PFSK-1 (cell line): ENCODE measurements at regions not wholly inside any gene's neighbourhood (a gene's known extent, or its start where the extent isn't known, plus 50 kb on each side); places are given as distances from the start of the nearest gene placed in this dataset.

Source experiments
- FOXP2 ChIP-seq: optimal IDR thresholded peaks from 2 replicates; pipeline ENCODE3; 2011; ENCODE audit warnings: borderline replicate concordance, control low read depth, inconsistent platforms; ENCODE audit not compliant: insufficient read depth; ENCODE audit errors: extremely low read length, extremely low read depth
- POLR2AphosphoS5 ChIP-seq: IDR thresholded peaks from 2 replicates; pipeline ENCODE4 v1.6.1; 2012; ENCODE audit warnings: low read depth, mild to moderate bottlenecking, control low read depth, low read length, moderate library complexity
- SIN3A ChIP-seq: IDR thresholded peaks from 2 replicates; pipeline ENCODE4 v1.6.1; 2012; ENCODE audit warnings: mild to moderate bottlenecking, low read length, moderate library complexity, borderline replicate concordance; ENCODE audit not compliant: insufficient read depth
- TAF1 ChIP-seq: IDR thresholded peaks from 2 replicates; pipeline ENCODE4 v1.6.1; 2012; ENCODE audit warnings: low read length, control low read depth, borderline replicate concordance; ENCODE audit not compliant: insufficient read depth
- TF ChIP-seq, protein P1 (sequence below), 2 experiments: IDR thresholded peaks; 2 replicates each; pipeline versions ENCODE4 v1.6.1 to v1.8.0; 2011 to 2012; ENCODE audit warnings: low read depth in 2 of 2, low read length in 2 of 2, control low read depth in 1 of 2, inconsistent platforms in 1 of 2, mild to moderate bottlenecking in 1 of 2, moderate library complexity in 1 of 2; ENCODE audit not compliant: insufficient read depth in 1 of 2

DNA sequence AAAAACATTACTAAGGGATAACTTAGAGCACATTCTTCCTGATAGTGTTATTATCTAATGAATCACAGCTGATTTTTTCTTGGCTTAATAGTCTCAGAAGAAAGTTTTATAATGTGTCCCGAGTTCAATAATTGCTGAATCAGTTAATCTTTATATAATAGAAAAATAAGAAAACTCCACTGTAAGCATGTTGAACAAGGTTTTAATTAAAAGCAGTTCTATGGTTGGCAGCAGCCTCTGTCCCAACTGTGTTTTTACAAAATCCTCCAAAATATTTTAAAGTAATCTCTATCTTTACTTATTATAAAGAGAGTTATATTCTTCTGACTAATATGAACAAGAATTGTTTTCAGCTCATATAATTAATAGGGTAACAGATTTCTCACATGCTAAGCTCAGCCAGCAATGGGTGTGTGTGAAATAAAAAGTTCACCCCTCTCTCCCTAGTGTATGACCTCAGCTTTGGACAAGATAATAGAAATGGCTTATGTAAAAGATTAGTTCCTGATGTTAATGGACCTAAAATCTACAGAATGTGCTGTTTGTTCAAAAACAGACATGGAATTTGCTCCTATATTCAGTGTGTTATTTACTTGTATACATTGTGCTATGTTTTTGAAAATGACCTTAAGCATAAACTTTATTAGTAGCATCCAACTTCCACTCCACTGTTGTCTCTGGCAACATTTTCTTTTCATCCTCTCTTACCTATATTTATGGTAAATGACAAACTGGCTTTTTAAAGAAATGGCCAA is 67.1 kb upstream of the DCN start:
- TF ChIP-seq POLR2AphosphoS5 = no peak
- no peak for TF ChIP-seq FOXP2
- no peak for TF ChIP-seq TAF1
- TF ChIP-seq, protein P1, sequence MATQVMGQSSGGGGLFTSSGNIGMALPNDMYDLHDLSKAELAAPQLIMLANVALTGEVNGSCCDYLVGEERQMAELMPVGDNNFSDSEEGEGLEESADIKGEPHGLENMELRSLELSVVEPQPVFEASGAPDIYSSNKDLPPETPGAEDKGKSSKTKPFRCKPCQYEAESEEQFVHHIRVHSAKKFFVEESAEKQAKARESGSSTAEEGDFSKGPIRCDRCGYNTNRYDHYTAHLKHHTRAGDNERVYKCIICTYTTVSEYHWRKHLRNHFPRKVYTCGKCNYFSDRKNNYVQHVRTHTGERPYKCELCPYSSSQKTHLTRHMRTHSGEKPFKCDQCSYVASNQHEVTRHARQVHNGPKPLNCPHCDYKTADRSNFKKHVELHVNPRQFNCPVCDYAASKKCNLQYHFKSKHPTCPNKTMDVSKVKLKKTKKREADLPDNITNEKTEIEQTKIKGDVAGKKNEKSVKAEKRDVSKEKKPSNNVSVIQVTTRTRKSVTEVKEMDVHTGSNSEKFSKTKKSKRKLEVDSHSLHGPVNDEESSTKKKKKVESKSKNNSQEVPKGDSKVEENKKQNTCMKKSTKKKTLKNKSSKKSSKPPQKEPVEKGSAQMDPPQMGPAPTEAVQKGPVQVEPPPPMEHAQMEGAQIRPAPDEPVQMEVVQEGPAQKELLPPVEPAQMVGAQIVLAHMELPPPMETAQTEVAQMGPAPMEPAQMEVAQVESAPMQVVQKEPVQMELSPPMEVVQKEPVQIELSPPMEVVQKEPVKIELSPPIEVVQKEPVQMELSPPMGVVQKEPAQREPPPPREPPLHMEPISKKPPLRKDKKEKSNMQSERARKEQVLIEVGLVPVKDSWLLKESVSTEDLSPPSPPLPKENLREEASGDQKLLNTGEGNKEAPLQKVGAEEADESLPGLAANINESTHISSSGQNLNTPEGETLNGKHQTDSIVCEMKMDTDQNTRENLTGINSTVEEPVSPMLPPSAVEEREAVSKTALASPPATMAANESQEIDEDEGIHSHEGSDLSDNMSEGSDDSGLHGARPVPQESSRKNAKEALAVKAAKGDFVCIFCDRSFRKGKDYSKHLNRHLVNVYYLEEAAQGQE (IDR thresholded peaks at IDR 0.05; ENCODE audit: insufficient read depth in 1 of 2, low read depth in 2 of 2, low read length in 2 of 2) = no peak
- no peak for TF ChIP-seq SIN3A

- TF ChIP-seq FOXP2 (no peak), SIN3A (no peak), TAF1 (no peak), POLR2AphosphoS5 (no peak)
- TF ChIP-seq, protein P1 (IDR thresholded peaks at IDR 0.05; ENCODE audit: insufficient read depth in 1 of 2, low read depth in 2 of 2, low read length in 2 of 2) = no peak
Observed at GRCh38 chr12:91249054-91249453, 66.4 kb upstream of the DCN start.

DNA sequence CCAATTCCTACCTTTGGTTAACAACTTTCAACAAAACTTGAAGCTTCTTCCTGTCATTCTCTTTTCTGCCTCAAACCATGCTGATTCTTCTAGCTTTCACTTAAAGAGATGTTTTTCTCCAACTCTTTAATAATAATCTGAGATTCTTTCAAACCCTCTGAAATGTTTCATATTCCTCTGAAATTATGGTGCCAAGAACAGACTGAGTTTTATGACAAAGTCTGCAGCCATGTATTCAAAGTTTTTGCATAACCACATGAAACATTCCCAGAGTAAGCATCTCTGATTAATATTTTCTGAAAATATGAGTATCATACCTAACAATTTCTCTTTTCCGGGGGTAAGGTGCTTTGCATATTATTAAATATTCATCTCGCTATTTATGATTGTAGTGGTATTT is 59.1 kb upstream of the DCN start:
- TF ChIP-seq TAF1 = no peak

DNA sequence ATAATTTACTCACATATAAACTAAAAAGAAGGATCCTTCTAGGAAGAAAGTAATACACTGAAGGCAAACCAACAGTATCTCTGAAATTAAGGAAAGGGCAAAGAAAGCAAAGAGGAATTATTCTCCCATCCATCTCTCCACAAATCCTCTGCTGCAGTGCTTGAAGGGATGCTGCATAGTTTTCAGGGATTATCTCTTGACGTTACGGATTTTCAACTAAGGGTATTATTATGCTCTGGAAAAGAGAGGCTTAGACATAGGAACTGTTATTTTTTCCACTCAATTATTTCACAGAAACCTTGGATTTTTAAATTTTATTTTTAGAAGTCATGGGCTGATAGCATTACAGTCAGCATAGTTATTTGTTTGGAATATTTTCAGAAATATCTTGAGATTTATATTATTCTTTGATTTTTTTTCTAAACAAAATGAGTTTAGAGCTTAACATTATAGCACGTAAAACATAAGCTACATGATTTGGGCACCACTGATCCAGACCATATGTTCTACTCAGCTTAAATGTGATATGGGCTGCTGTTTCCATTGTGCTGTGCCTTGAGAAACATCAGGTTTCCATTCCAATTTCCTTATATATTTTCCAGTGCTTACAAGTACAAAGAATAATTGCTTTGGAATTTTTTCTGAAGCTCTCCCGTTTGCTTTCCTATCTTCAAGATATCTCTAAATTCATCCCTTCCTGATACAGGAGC is 57.9 kb upstream of the DCN start:
- TF ChIP-seq POLR2AphosphoS5 (no peak), SIN3A (no peak), FOXP2 (no peak), TAF1 (no peak)
- TF ChIP-seq, protein P1 (IDR thresholded peaks at IDR 0.05; ENCODE audit: insufficient read depth in 1 of 2, low read depth in 2 of 2, low read length in 2 of 2) = no peak

GRCh38 chr12:91239481-91239880 is 56.9 kb upstream of the DCN start:
- TF ChIP-seq POLR2AphosphoS5 = no peak
- TF ChIP-seq, protein P1 (IDR thresholded peaks at IDR 0.05; ENCODE audit: insufficient read depth in 1 of 2, low read depth in 2 of 2, low read length in 2 of 2) = no peak
- no peak for TF ChIP-seq FOXP2
- no peak for TF ChIP-seq SIN3A
- no peak for TF ChIP-seq TAF1
